H9 (cell line): ENCODE measurements at regions not wholly inside any gene's neighbourhood (a gene's known extent, or its start where the extent isn't known, plus 50 kb on each side); places are given as distances from the start of the nearest gene placed in this dataset.

Experiments used
- DNase-seq: peaks from one replicate; pipeline ENCODE4 v3.0.0-alpha.2; 2017
- H2AFZ ChIP-seq: one replicate; pipeline ENCODE4 v1.6.1; 2013; ENCODE audit warnings: mild to moderate bottlenecking, low read length, control low read depth, moderate library complexity
- H2AK5ac ChIP-seq: 2 replicates; pipeline ENCODE4 v1.6.1; 2013; ENCODE audit warnings: low read length, control low read depth, mixed read lengths; ENCODE audit not compliant: insufficient read length
- H2BK120ac ChIP-seq: one replicate; pipeline ENCODE4 v1.6.1; 2013; ENCODE audit warnings: low read depth, mild to moderate bottlenecking, low read length, control low read depth, inconsistent platforms; ENCODE audit not compliant: poor library complexity, severe bottlenecking
- H2BK12ac ChIP-seq: 2 replicates; pipeline ENCODE4 v1.6.1; 2013; ENCODE audit warnings: low read length, control low read depth, mixed read lengths, low read depth; ENCODE audit not compliant: insufficient read length
- H2BK15ac ChIP-seq: 2 replicates; pipeline ENCODE4 v1.6.1; 2013; ENCODE audit warnings: low read depth, low read length, control low read depth
- H2BK20ac ChIP-seq: one replicate; pipeline ENCODE4 v1.6.1; 2013; ENCODE audit warnings: low read depth, mild to moderate bottlenecking, low read length, control low read depth, inconsistent platforms; ENCODE audit not compliant: poor library complexity, severe bottlenecking
- H2BK5ac ChIP-seq: 2 replicates; pipeline ENCODE4 v1.6.1; 2013; ENCODE audit warnings: low read length, control low read depth, mixed read lengths; ENCODE audit not compliant: insufficient read length
- H3K14ac ChIP-seq: 2 replicates; pipeline ENCODE4 v1.6.1; 2013; ENCODE audit warnings: low read length, control low read depth; ENCODE audit not compliant: insufficient read depth
- H3K18ac ChIP-seq: 2 replicates; pipeline ENCODE4 v1.6.1; 2013; ENCODE audit warnings: low read depth, mild to moderate bottlenecking, mixed read lengths, low read length, control low read depth; ENCODE audit not compliant: insufficient read length
- H3K23ac ChIP-seq: 2 replicates; pipeline ENCODE4 v1.6.1; 2013; ENCODE audit warnings: low read length, control low read depth, mixed read lengths, low read depth; ENCODE audit not compliant: insufficient read length
- H3K23me2 ChIP-seq: 2 replicates; pipeline ENCODE4 v1.6.1; 2013; ENCODE audit warnings: low read depth, mild to moderate bottlenecking, mixed read lengths, low read length, control low read depth; ENCODE audit not compliant: insufficient read length, poor library complexity, severe bottlenecking
- H3K27ac ChIP-seq: 2 replicates; pipeline ENCODE4 v1.5.1; 2013; ENCODE audit warnings: low read length, control low read depth, mixed read lengths, low read depth; ENCODE audit not compliant: insufficient read length
- H3K27me3 ChIP-seq: 2 replicates; pipeline ENCODE4 v1.6.1; 2013; ENCODE audit warnings: low read length, control low read depth, inconsistent platforms; ENCODE audit not compliant: insufficient read depth
- H3K4ac ChIP-seq: 2 replicates; pipeline ENCODE4 v1.6.1; 2013; ENCODE audit warnings: low read depth, mild to moderate bottlenecking, control low read depth, inconsistent platforms, low read length, moderate library complexity
- H3K4me1 ChIP-seq: 2 replicates; pipeline ENCODE4 v1.6.1; 2013; ENCODE audit warnings: low read length, control low read depth, inconsistent platforms; ENCODE audit not compliant: insufficient read depth
- H3K4me2 ChIP-seq: 2 replicates; pipeline ENCODE4 v1.6.1; 2013; ENCODE audit warnings: low read length, control low read depth, mixed read lengths; ENCODE audit not compliant: insufficient read length, insufficient read depth
- H3K56ac ChIP-seq: 2 replicates; pipeline ENCODE4 v1.6.1; 2013; ENCODE audit warnings: low read depth, mild to moderate bottlenecking, mixed read lengths, low read length, control low read depth; ENCODE audit not compliant: insufficient read length
- H3K79me1 ChIP-seq: 2 replicates; pipeline ENCODE4 v1.6.1; 2013; ENCODE audit warnings: low read depth, mild to moderate bottlenecking, moderate library complexity, low read length, control low read depth, inconsistent platforms; ENCODE audit not compliant: insufficient read depth, poor library complexity, severe bottlenecking
- H3K79me2 ChIP-seq: 2 replicates; pipeline ENCODE4 v1.6.1; 2013; ENCODE audit warnings: low read length, control low read depth, inconsistent platforms; ENCODE audit not compliant: insufficient read depth
- H3K9ac ChIP-seq: 2 replicates; pipeline ENCODE4 v1.6.1; 2013; ENCODE audit warnings: low read length, control low read depth, mixed read lengths; ENCODE audit not compliant: insufficient read length; ENCODE audit errors: extremely low read depth
- H3K9me3 ChIP-seq: one replicate; pipeline ENCODE4 v1.6.1; 2013; ENCODE audit warnings: low read depth, low read length, inconsistent platforms; ENCODE audit not compliant: control insufficient read depth
- H3T11ph ChIP-seq: one replicate; pipeline ENCODE4 v1.6.1; 2013; ENCODE audit warnings: mild to moderate bottlenecking, low read length, control low read depth, inconsistent platforms
- H4K20me1 ChIP-seq: one replicate; pipeline ENCODE4 v1.6.1; 2013; ENCODE audit not compliant: control insufficient read depth, insufficient read length, insufficient read depth
- H4K5ac ChIP-seq: 2 replicates; pipeline ENCODE4 v1.6.1; 2013; ENCODE audit warnings: low read depth, mild to moderate bottlenecking, mixed read lengths, low read length, control low read depth; ENCODE audit not compliant: insufficient read length
- H4K8ac ChIP-seq: replicated peaks from 2 replicates; pipeline ENCODE4 v1.6.1; 2013; ENCODE audit warnings: low read length, control low read depth, mixed read lengths, low read depth; ENCODE audit not compliant: insufficient read length
- H4K91ac ChIP-seq: 2 replicates; pipeline ENCODE4 v1.6.1; 2013; ENCODE audit warnings: low read depth, mild to moderate bottlenecking, moderate library complexity, mixed read lengths, low read length, control low read depth; ENCODE audit not compliant: insufficient read length
- H3K27ac Mint-ChIP-seq, 3 experiments: 2 replicates in 2 of 3; 3 replicates in 1 of 3; pipeline ENCODE4 v1.8.0; 2020 to 2021; ENCODE audit warnings: mixed read lengths in 3 of 3, mild to moderate bottlenecking in 1 of 3, moderate library complexity in 1 of 3
- H3K27me3 Mint-ChIP-seq: 2 replicates; pipeline ENCODE4 v1.8.0; 2021; ENCODE audit warnings: low read depth, mild to moderate bottlenecking, moderate library complexity, mixed read lengths
- H3K36me3 Mint-ChIP-seq, 3 experiments: 2 replicates in 2 of 3; 3 replicates in 1 of 3; pipeline ENCODE4 v1.8.0; 2020 to 2021; ENCODE audit warnings: low read depth in 3 of 3, mixed read lengths in 3 of 3; ENCODE audit not compliant: insufficient read depth in 1 of 3
- H3K4me1 Mint-ChIP-seq, 2 experiments: 2 replicates each; pipeline ENCODE4 v1.8.0; 2020; ENCODE audit warnings: mixed read lengths in 2 of 2
- H3K4me3 Mint-ChIP-seq, 2 experiments: 2 replicates in 1 of 2; 3 replicates in 1 of 2; pipeline ENCODE4 v1.8.0; 2020 to 2021; ENCODE audit warnings: mild to moderate bottlenecking in 2 of 2, mixed read lengths in 2 of 2, moderate library complexity in 1 of 2
- H3K9me3 Mint-ChIP-seq, 2 experiments: 2 replicates in 1 of 2; 3 replicates in 1 of 2; pipeline ENCODE4 v1.8.0; 2020; ENCODE audit warnings: mild to moderate bottlenecking in 2 of 2, mixed read lengths in 2 of 2, moderate library complexity in 1 of 2
- CTCF ChIP-seq: fragments of 200-600 bp; sonication (generic); conservative IDR thresholded peaks from 3 replicates; pipeline ENCODE4 v1.8.0; 2021; ENCODE audit warnings: antibody characterized with exemption, mild to moderate bottlenecking
- WGBS: extraction: QIAGEN DNeasy Blood & Tissue Kit; methylation state at CpG from one replicate; pipeline ENCODE4 v1.1.7; 2013; ENCODE audit warnings: missing lambda C conversion rate, low lambda C conversion rate, mixed read lengths; ENCODE audit not compliant: insufficient read length; ENCODE audit errors: extremely low coverage; 5-methylcytosine and 5-hydroxymethylcytosine counted together

- no peak overlapping the region for H3K56ac ChIP-seq
- H3K18ac ChIP-seq = no peak overlapping the region
- H4K20me1 ChIP-seq = no peaks in the 10 kb centered on the region
- Mint-ChIP-seq H3K36me3 (no peaks in the 10 kb centered on the region), H3K4me1 (peaks cover 26 to 27% of the 10 kb centered on the region in 2 experiments), H3K4me3 (no peak overlapping the region), H3K9me3 (no peaks in the 10 kb centered on the region), H3K27me3 (no peaks in the 10 kb centered on the region), H3K27ac (0 out of 7 replicates have a peak overlapping the region, but pooled peaks of 1 of the 3 experiments have one; percentile 32)
- 0 out of 2 replicates have a peak, but pooled peaks cover 5% of the 10 kb centered on the region for H3K4me1 ChIP-seq
- no peaks in the 10 kb centered on the region for H3K9me3 ChIP-seq
- no peak overlapping the region for H3K14ac ChIP-seq
- H3K23ac ChIP-seq = no peak overlapping the region
- no peak overlapping the region for H3T11ph ChIP-seq
- no peak for TF ChIP-seq CTCF
- no peak overlapping the region for H3K9ac ChIP-seq
- no peak overlapping the region for H2AK5ac ChIP-seq
- no peak overlapping the region for H3K4ac ChIP-seq
- no peak overlapping the region for H2BK120ac ChIP-seq
- H3K4me2 ChIP-seq = no peak overlapping the region
- DNase-seq = no peak
- H4K8ac ChIP-seq = no peak overlapping the region
- no peak overlapping the region for H2AFZ ChIP-seq
- no peaks in the 10 kb centered on the region for H3K23me2 ChIP-seq
- no peaks in the 10 kb centered on the region for H3K79me1 ChIP-seq
- no peak overlapping the region for H2BK12ac ChIP-seq
- H2BK5ac ChIP-seq = no peak overlapping the region
- no peak overlapping the region for H4K5ac ChIP-seq
- no peaks in the 10 kb centered on the region for H3K27me3 ChIP-seq
- no peak overlapping the region for H3K27ac ChIP-seq
- no peak overlapping the region for H4K91ac ChIP-seq
- no peak overlapping the region for H2BK15ac ChIP-seq
- no peak overlapping the region for H2BK20ac ChIP-seq
- no CpG with 5 or more reads among the region's 2 CpGs for WGBS
- no peaks in the 10 kb centered on the region for H3K79me2 ChIP-seq
These were observed 195.1 kb upstream of the SGK1 start for GRCh38 chr6:134512981-134513391.
